ENCODE measurements at regions not wholly inside any gene's neighbourhood (a gene's known extent, or its start where the extent isn't known, plus 50 kb on each side); places are given as distances from the start of the nearest gene placed in this dataset.

DNA sequence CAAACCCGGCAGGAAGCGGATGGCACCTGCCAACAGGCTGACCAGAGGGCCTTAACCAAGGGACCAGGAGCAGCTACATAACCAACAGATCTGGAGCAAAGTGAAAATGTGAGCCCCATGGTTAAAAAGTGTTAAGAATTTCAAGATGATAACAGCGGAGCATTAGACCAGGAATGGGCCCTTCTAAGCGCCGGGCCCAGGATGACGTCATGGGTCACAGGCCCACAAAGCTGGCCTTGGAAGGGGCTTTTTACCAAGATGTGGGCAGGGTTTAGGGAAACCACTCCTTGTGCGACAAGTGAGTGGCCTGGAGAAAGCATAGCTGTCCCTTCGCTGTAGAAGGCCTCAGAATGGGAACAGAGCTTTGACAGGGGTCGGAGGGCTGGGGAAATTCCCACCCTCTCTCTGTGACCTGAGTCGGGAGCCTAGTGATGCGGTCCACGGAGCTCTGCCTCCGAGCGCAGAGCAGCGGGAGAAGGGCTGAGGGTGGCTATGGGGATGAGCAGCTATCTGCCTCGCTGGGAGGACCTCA lies 84.4 kb upstream of the RPL38 start:
- RAD21 ChIA-PET (ENCODE audit: low non-redundant PET in 1 of 2, low total read pairs in 2 of 2, uncharacterized antibody in 2 of 2, unreplicated experiment in 2 of 2) = no interaction called here
- intact Hi-C loops (cut with micrococcal nuclease) = no loop called here
- BruUV-seq (replicated peaks) = no TSS peak
- POLR2A ChIA-PET = no interaction called here
- H3K4me2 ChIP-seq (ENCODE audit: low read length) = no peak overlapping the region
- ATAC-seq (no peak), DNase-seq (ENCODE audit: low read depth, low spot score) (no peak)
- no peaks in the 10 kb centered on the region for H3K9me2 ChIP-seq (ENCODE audit: insufficient read depth)
- H3K79me2 ChIP-seq (ENCODE audit: insufficient read depth, low read length) = no peaks in the 10 kb centered on the region
- H3K27ac ChIP-seq (ENCODE audit: low read depth, low read length) = no peak overlapping the region
- CTCF ChIA-PET = interaction anchor here (1.1 to 2.2 kb wide), 2 partner anchors 29 to 58 kb away, joined by 3 to 5 read pairs; no protein-coding TSS in a partner anchor
- peaks cover 5 to 10% of the 10 kb centered on the region in 2 experiments; a peak in 3 of 4 replicates for H3K4me1 ChIP-seq (ENCODE audit: control insufficient read depth in 1 of 2, insufficient read depth in 2 of 2, low read length in 2 of 2)
- H3K36me3 ChIP-seq (ENCODE audit: control insufficient read depth in 1 of 2, insufficient read depth in 2 of 2, low read length in 2 of 2) = no peaks in the 10 kb centered on the region
- TF ChIP-seq FOSL1 (IDR thresholded peaks at IDR 0.05; ENCODE audit: low read depth) (no peak), SRF (IDR thresholded peaks at IDR 0.05; ENCODE audit: low read depth) (no peak), ATF3 (IDR thresholded peaks at IDR 0.05) (no peak), SIN3A (IDR thresholded peaks at IDR 0.05; ENCODE audit: low read depth) (no peak), JUND (IDR thresholded peaks at IDR 0.05) (no peak), POLR2A (IDR thresholded peaks at IDR 0.05; ENCODE audit: borderline replicate concordance, extremely low read depth, insufficient read depth, insufficient read length) (no peak), YY1 (IDR thresholded peaks at IDR 0.05; ENCODE audit: extremely low read depth, insufficient replicate concordance, low read depth, low read length) (no peak), ZNF274 (IDR thresholded peaks at IDR 0.05; ENCODE audit: low read depth, low read length) (no peak), EZH2 (IDR thresholded peaks at IDR 0.05) (no peak), SP1 (IDR thresholded peaks at IDR 0.05; ENCODE audit: low read depth) (no peak), TCF7L2 (IDR thresholded peaks at IDR 0.05; ENCODE audit: borderline replicate concordance, extremely low read depth, insufficient read depth, insufficient read length) (no peak)
- TF ChIP-seq, protein P1, sequence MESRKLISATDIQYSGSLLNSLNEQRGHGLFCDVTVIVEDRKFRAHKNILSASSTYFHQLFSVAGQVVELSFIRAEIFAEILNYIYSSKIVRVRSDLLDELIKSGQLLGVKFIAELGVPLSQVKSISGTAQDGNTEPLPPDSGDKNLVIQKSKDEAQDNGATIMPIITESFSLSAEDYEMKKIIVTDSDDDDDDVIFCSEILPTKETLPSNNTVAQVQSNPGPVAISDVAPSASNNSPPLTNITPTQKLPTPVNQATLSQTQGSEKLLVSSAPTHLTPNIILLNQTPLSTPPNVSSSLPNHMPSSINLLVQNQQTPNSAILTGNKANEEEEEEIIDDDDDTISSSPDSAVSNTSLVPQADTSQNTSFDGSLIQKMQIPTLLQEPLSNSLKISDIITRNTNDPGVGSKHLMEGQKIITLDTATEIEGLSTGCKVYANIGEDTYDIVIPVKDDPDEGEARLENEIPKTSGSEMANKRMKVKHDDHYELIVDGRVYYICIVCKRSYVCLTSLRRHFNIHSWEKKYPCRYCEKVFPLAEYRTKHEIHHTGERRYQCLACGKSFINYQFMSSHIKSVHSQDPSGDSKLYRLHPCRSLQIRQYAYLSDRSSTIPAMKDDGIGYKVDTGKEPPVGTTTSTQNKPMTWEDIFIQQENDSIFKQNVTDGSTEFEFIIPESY (IDR thresholded peaks at IDR 0.05; ENCODE audit: extremely low read depth, insufficient replicate concordance, low read length) = no peak
- TF ChIP-seq, protein P2, sequence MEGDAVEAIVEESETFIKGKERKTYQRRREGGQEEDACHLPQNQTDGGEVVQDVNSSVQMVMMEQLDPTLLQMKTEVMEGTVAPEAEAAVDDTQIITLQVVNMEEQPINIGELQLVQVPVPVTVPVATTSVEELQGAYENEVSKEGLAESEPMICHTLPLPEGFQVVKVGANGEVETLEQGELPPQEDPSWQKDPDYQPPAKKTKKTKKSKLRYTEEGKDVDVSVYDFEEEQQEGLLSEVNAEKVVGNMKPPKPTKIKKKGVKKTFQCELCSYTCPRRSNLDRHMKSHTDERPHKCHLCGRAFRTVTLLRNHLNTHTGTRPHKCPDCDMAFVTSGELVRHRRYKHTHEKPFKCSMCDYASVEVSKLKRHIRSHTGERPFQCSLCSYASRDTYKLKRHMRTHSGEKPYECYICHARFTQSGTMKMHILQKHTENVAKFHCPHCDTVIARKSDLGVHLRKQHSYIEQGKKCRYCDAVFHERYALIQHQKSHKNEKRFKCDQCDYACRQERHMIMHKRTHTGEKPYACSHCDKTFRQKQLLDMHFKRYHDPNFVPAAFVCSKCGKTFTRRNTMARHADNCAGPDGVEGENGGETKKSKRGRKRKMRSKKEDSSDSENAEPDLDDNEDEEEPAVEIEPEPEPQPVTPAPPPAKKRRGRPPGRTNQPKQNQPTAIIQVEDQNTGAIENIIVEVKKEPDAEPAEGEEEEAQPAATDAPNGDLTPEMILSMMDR (IDR thresholded peaks at IDR 0.05 in 2 of 3, conservative IDR thresholded peaks at IDR 0.05 in 1 of 3; ENCODE audit: borderline replicate concordance in 1 of 3, insufficient read depth in 1 of 3, low read depth in 2 of 3, low read length in 2 of 3) = no peak
- no peak overlapping the region for H2AFZ ChIP-seq (ENCODE audit: low read depth, low read length, poor library complexity, severe bottlenecking)
- no peaks in the 10 kb centered on the region for H3K9me3 ChIP-seq (ENCODE audit: control insufficient read depth in 1 of 2, insufficient read depth in 1 of 2, low read depth in 1 of 2, low read length in 2 of 2)
- H3K9ac ChIP-seq (ENCODE audit: low read length) = no peak overlapping the region
- no peak overlapping the region for H3K4me3 ChIP-seq (replicated peaks in 1 of 2; ENCODE audit: low read depth in 1 of 2, low read length in 2 of 2)
- peaks cover 22% of the 10 kb centered on the region for H3K27me3 ChIP-seq (ENCODE audit: insufficient read depth, low read length)
- H4K20me1 ChIP-seq (ENCODE audit: insufficient read depth) = no peaks in the 10 kb centered on the region

Measured in HCT116 (cell line).